Adrenal gland (tissue), 9 donors: ENCODE measurements at regions not wholly inside any gene's neighbourhood (a gene's known extent, or its start where the extent isn't known, plus 50 kb on each side); places are given as distances from the start of the nearest gene placed in this dataset.

Experiments
- DNase-seq, 7 donors: peaks; one replicate each; pipeline ENCODE4 v3.0.0-alpha.2; 2019 to 2020
- H3K27ac ChIP-seq, 5 donors: fragments of 200-600 bp; sonication (generic) in 4 of 5; 1 replicate in 3 of 5; 2 replicates in 2 of 5; pipeline versions ENCODE4 v1.5.1 to v1.8.0; 2016 to 2020; ENCODE audit warnings: mild to moderate bottlenecking in 1 of 5
- H3K27me3 ChIP-seq: fragments of 200-600 bp; 2 replicates; pipeline ENCODE4 v1.8.0; 2021
- H3K36me3 ChIP-seq, 2 donors: fragments of 200-600 bp; replicated peaks in 1 of 2; 1 replicate in 1 of 2; 2 replicates in 1 of 2; pipeline versions ENCODE4 v1.5.1 to v1.8.0; 2018 to 2022
- H3K4me1 ChIP-seq, 2 donors: fragments of 200-600 bp; replicated peaks in 1 of 2; 1 replicate in 1 of 2; 2 replicates in 1 of 2; pipeline versions ENCODE4 v1.5.1 to v1.8.0; 2018 to 2021
- H3K4me3 ChIP-seq, 4 donors: fragments of 200-600 bp; sonication (generic) in 3 of 4; one replicate each; pipeline ENCODE4 v1.5.1; 2016 to 2018
- H3K9me3 ChIP-seq, 3 donors: fragments of 200-600 bp; sonication (generic) in 1 of 3; replicated peaks in 1 of 3; 1 replicate in 2 of 3; 2 replicates in 1 of 3; pipeline versions ENCODE4 v1.5.1 to v1.8.0; 2016 to 2021
- POLR2A ChIP-seq, 2 donors: fragments of 450-650 bp; IDR thresholded peaks; one replicate each; pipeline ENCODE4 v1.6.1; 2017; ENCODE audit warnings: antibody characterized with exemption in 2 of 2, mild to moderate bottlenecking in 2 of 2, moderate library complexity in 1 of 2
- WGBS, 4 donors: extraction: QIAGEN DNeasy Blood & Tissue Kit in 2 of 4; methylation state at CpG; one replicate each; pipeline versions ENCODE4 v1.1.5 to v1.1.7; 2013 to 2017; 5-methylcytosine and 5-hydroxymethylcytosine counted together
- intact Hi-C, 2 donors: fragments of 100-400 bp; cut with DNase I; formaldehyde crosslinking; loops; one replicate each; pipeline versions ENCODE4 v1.14.1 to v1.15.0; 2022 to 2023
- TF ChIP-seq, protein P1 (sequence below), 6 experiments: fragments of 450-650 bp in 4 of 6; fragments of 200-600 bp in 2 of 6; sonication (generic) in 1 of 6; IDR thresholded peaks; 1 replicate in 5 of 6; 2 replicates in 1 of 6; pipeline versions ENCODE4 v1.5.1 to v1.8.0; 2016 to 2021; ENCODE audit warnings: antibody characterized with exemption in 6 of 6, mild to moderate bottlenecking in 2 of 6, moderate library complexity in 1 of 6
- donor health status: healthy with polysubstance abuse.
- donor health status: Bipolar disorder and iron deficiency.
- donor health status: DM: yes; HTN: yes; CAD: no.
- donor health status: DM: no; HTN: no; CAD: no.
- donor health status: DM: no; HTN: no; CAD: no.

DNA sequence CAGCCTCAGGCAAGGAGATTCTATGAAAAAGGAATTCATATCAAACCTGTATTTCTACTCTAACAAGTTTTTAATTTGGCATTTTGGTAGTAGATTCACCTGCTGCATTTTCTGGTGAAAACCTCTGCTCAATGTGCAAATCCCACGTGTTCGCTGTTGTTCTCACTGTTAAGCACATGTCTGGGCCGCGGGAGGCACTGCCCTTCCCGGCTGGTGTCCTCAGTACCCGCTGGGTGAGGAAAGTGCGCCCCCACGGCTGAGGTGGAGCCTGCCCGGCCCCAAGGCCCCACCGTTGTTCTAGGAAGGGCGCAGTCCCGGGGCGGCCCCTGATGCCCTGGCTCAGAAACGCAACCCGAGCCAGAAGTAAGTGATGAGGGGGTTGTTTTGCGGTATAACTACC lies 193.4 kb upstream of the VWC2 start:
- no peaks in the 10 kb centered on the region for H3K36me3 ChIP-seq
- 44 to 86% (median 52%) methylated on average over 16 of the region's 16 CpGs for WGBS, 4 donors
- no peaks in the 10 kb centered on the region for H3K4me1 ChIP-seq
- no peak for DNase-seq
- no peaks in the 10 kb centered on the region for H3K27me3 ChIP-seq
- no peaks in the 10 kb centered on the region for H3K9me3 ChIP-seq
- H3K4me3 ChIP-seq: no peak overlapping the region
- TF ChIP-seq POLR2A (IDR thresholded peaks at IDR 0.05): no peak
- TF ChIP-seq, protein P1, sequence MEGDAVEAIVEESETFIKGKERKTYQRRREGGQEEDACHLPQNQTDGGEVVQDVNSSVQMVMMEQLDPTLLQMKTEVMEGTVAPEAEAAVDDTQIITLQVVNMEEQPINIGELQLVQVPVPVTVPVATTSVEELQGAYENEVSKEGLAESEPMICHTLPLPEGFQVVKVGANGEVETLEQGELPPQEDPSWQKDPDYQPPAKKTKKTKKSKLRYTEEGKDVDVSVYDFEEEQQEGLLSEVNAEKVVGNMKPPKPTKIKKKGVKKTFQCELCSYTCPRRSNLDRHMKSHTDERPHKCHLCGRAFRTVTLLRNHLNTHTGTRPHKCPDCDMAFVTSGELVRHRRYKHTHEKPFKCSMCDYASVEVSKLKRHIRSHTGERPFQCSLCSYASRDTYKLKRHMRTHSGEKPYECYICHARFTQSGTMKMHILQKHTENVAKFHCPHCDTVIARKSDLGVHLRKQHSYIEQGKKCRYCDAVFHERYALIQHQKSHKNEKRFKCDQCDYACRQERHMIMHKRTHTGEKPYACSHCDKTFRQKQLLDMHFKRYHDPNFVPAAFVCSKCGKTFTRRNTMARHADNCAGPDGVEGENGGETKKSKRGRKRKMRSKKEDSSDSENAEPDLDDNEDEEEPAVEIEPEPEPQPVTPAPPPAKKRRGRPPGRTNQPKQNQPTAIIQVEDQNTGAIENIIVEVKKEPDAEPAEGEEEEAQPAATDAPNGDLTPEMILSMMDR (IDR thresholded peaks at IDR 0.05): no peak
- no peak overlapping the region for H3K27ac ChIP-seq
- intact Hi-C loops: no loop called here

DNA sequence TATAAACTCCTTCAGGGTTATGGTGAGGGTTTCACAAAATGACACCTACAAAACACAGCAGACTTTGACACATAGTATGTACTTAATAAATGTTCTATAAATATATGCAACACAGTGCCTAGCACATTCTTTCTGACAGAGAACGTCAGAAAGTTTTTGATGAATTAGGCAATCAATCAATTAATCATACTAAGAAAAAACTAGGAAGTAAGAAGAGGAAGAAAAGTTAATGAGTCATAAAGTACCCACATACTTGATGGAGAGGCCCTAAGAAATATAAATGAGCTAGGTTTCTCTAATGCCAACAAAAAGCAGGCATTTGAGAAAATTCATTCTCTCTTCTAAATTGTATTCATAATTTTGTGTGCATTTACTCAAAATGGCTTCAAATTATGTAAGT lies 192.7 kb upstream of the VWC2 start:
- no peaks in the 10 kb centered on the region for H3K36me3 ChIP-seq
- intact Hi-C loops: no loop called here
- H3K9me3 ChIP-seq: no peaks in the 10 kb centered on the region
- 8 to 23% (median 15%) methylated on average over 1 of the region's 1 CpG for WGBS, 4 donors
- TF ChIP-seq, protein P1 (IDR thresholded peaks at IDR 0.05): no peak
- no peak for TF ChIP-seq POLR2A (IDR thresholded peaks at IDR 0.05)
- DNase-seq: no peak
- H3K4me3 ChIP-seq: no peak overlapping the region
- H3K27me3 ChIP-seq: no peaks in the 10 kb centered on the region
- no peaks in the 10 kb centered on the region for H3K4me1 ChIP-seq
- no peak overlapping the region for H3K27ac ChIP-seq

DNA sequence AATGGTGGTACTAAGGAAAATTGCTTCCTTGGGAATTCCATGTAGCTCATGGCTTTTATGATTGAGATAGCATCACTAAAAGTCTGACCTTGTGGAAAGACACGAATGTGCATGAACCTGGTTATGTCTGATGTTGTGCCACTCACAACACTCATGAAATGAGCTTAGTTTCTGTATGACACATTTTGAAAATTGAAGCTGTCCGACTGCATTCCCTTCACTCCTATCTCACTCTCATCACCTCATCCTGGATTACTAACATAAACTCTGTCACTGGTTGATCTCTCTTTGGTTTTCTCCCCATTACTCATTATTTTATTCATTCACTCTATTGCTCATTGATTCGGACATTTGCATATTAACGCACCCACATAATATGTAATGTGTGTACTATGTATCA lies 190.0 kb upstream of the VWC2 start:
- Histone ChIP-seq H3K36me3 (no peaks in the 10 kb centered on the region), H3K4me1 (no peaks in the 10 kb centered on the region), H3K9me3 (no peaks in the 10 kb centered on the region), H3K27me3 (no peaks in the 10 kb centered on the region), H3K27ac (no peak overlapping the region), H3K4me3 (no peak overlapping the region)
- WGBS, 4 donors: 73 to 76% (median 75%) methylated on average over 4 of the region's 4 CpGs
- intact Hi-C loops: no loop called here
- no peak for DNase-seq
- TF ChIP-seq, protein P1 (IDR thresholded peaks at IDR 0.05): no peak
- TF ChIP-seq POLR2A (IDR thresholded peaks at IDR 0.05): no peak

DNA sequence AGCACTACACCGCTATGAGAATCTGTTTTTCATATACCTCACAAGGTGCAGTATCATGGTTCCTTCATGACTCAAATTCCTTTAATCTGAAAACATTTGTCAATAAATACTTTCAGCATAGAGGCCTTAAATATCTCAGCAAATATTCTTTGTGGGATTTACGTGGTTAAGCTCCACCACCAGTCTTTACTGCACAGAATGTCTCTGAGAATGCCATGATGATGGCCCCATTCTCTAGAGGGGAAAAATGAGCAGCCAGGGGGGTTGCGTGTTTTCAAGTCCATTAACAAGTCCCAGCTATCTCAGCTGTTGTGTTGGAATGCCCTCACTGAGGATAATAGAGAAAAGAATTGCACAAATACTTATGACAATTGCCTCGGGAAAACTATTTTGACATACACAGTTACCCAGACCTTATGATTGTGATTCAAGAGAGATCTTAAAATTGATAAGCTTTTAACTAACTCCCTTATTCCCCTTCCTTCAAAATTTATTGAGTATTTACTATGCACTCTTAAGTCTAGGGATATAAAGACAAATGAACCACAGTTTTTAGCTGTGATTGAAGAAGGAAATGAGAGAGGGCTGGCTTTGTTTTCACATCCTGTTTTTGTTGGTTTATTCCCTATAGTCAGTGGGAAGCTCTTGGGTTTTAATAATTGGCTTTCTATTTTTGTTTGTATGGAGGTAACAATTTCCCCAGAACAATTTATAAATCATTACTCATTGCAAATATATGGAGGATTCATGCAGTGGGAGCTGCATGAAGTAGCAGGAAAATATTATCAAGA lies 176.5 kb upstream of the VWC2 start:
- DNase-seq: no peak
- no peak overlapping the region for H3K27ac ChIP-seq
- H3K27me3 ChIP-seq: no peaks in the 10 kb centered on the region
- intact Hi-C loops: no loop called here
- H3K9me3 ChIP-seq: no peaks in the 10 kb centered on the region
- 68 to 79% (median 69%) methylated on average over 4 of the region's 4 CpGs for WGBS, 4 donors
- H3K4me1 ChIP-seq: no peaks in the 10 kb centered on the region
- H3K4me3 ChIP-seq: no peak overlapping the region
- no peak for TF ChIP-seq POLR2A (IDR thresholded peaks at IDR 0.05)
- TF ChIP-seq, protein P1 (IDR thresholded peaks at IDR 0.05): no peak
- no peaks in the 10 kb centered on the region for H3K36me3 ChIP-seq
